Fibroblast of lung (primary cell): ENCODE measurements at regions not wholly inside any gene's neighbourhood (a gene's known extent, or its start where the extent isn't known, plus 50 kb on each side); places are given as distances from the start of the nearest gene placed in this dataset.

Experiments
- CTCF ChIP-seq, 2 donors: IDR thresholded peaks in 1 of 2; conservative IDR thresholded peaks in 1 of 2; 1 replicate in 1 of 2; 2 replicates in 1 of 2; pipeline ENCODE4 v1.5.1; 2011 to 2012; ENCODE audit warnings: low read length in 2 of 2, control low read depth in 1 of 2, inconsistent platforms in 1 of 2, low read depth in 1 of 2, mild to moderate bottlenecking in 1 of 2
- EZH2 ChIP-seq: IDR thresholded peaks from 2 replicates; pipeline ENCODE4 v1.5.1; 2012; ENCODE audit warnings: low read length, control low read depth, mild to moderate bottlenecking; ENCODE audit errors: missing control alignments

- TF ChIP-seq EZH2 (no peak), CTCF (conservative IDR thresholded peaks at IDR 0.05 in 1 of 2, IDR thresholded peaks at IDR 0.05 in 1 of 2; ENCODE audit: low read depth in 1 of 2, low read length in 2 of 2) (no peak)
These were observed 427.5 kb upstream of the MKI67 start for GRCh38 chr10:128553755-128554154.
